Activated CD4-positive, alpha-beta T cell treated with anti-CD3 and anti-CD28 coated beads, Interleukin-2, amount 50 U/mL, for 1 hour (primary cell): ENCODE measurements at regions not wholly inside any gene's neighbourhood (a gene's known extent, or its start where the extent isn't known, plus 50 kb on each side); places are given as distances from the start of the nearest gene placed in this dataset.

ENCODE experiments used
- DNase-seq: peaks from one replicate; pipeline ENCODE4 v3.0.0-alpha.2; 2020

GRCh38 chr5:109917154-109917546 is 227.4 kb downstream of the MAN2A1 start:
- DNase-seq = no peak

GRCh38 chr5:109917966-109918365 is 228.2 kb downstream of the MAN2A1 start:
- DNase-seq = no peak

- no peak for DNase-seq
These were observed 231.0 kb downstream of the MAN2A1 start for GRCh38 chr5:109920736-109921135.

GRCh38 chr5:109921735-109922380 is 232.1 kb downstream of the MAN2A1 start:
- peak; percentile 56 for DNase-seq

GRCh38 chr5:109922381-109922995 is 232.8 kb downstream of the MAN2A1 start:
- no peak for DNase-seq

GRCh38 chr5:109923205-109923604 is 233.5 kb downstream of the MAN2A1 start:
- no peak for DNase-seq

GRCh38 chr5:109924237-109925107 is 234.7 kb downstream of the MAN2A1 start:
- no peak for DNase-seq

- DNase-seq = no peak
These were observed 237.9 kb downstream of the MAN2A1 start for GRCh38 chr5:109927639-109928038.

GRCh38 chr5:109928046-109928445 is 238.3 kb downstream of the MAN2A1 start:
- DNase-seq = no peak

- DNase-seq = no peak
These were observed 239.1 kb downstream of the MAN2A1 start for GRCh38 chr5:109928811-109929210.

GRCh38 chr5:109929376-109929775 is 239.6 kb downstream of the MAN2A1 start:
- no peak for DNase-seq

GRCh38 chr5:109929911-109930310 is 240.2 kb downstream of the MAN2A1 start:
- DNase-seq = no peak

- no peak for DNase-seq
These were observed 241.5 kb downstream of the MAN2A1 start for GRCh38 chr5:109931049-109931780.

- no peak for DNase-seq
These were observed 246.2 kb downstream of the MAN2A1 start for GRCh38 chr5:109935833-109936490.

GRCh38 chr5:109936996-109937395 is 247.3 kb downstream of the MAN2A1 start:
- no peak for DNase-seq

- no peak for DNase-seq
These were observed 248.2 kb downstream of the MAN2A1 start for GRCh38 chr5:109937951-109938350.

- no peak for DNase-seq
These were observed 248.7 kb downstream of the MAN2A1 start for GRCh38 chr5:109938453-109938852.

- no peak for DNase-seq
These were observed 249.5 kb downstream of the MAN2A1 start for GRCh38 chr5:109939116-109939682.

GRCh38 chr5:109942646-109943045 is 252.9 kb downstream of the MAN2A1 start:
- DNase-seq = no peak

GRCh38 chr5:109943701-109944235 is 254.0 kb downstream of the MAN2A1 start:
- DNase-seq = no peak

- no peak for DNase-seq
These were observed 254.7 kb downstream of the MAN2A1 start for GRCh38 chr5:109944461-109944860.

- DNase-seq = no peak
These were observed 255.5 kb downstream of the MAN2A1 start for GRCh38 chr5:109945097-109945678.
